WTC11 (cell line): ENCODE measurements at regions not wholly inside any gene's neighbourhood (a gene's known extent, or its start where the extent isn't known, plus 50 kb on each side); places are given as distances from the start of the nearest gene placed in this dataset.

ENCODE experiments used
- ATAC-seq: fragments of 200-7000 bp; cut with Tn5 transposase; 2 replicates; pipeline ENCODE4 v1.10.0; 2021; ENCODE audit warnings: mild to moderate bottlenecking, moderate library complexity
- CTCF ChIA-PET: fragments of 300-600 bp; sonication (Branson Sonifier 250); formaldehyde crosslinking; loops from one replicate; lab custom pipeline; 2021; ENCODE audit warnings: antibody characterized with exemption; lab: Charles Lee
- POLR2A ChIA-PET: fragments of 350-600 bp; sonication (Branson Sonifier 250); formaldehyde crosslinking; loops from one replicate; lab custom pipeline; 2021; ENCODE audit warnings: antibody characterized with exemption; lab: Charles Lee
- DNase-seq: peaks from one replicate; pipeline ENCODE4 v3.0.0; 2021; ENCODE audit warnings: low spot score
- H3K27ac Mint-ChIP-seq: 2 replicates; pipeline ENCODE4 v1.8.0; 2021; ENCODE audit warnings: mixed read lengths
- H3K27me3 Mint-ChIP-seq: 2 replicates; pipeline ENCODE4 v1.8.0; 2021; ENCODE audit warnings: low read depth, mild to moderate bottlenecking, moderate library complexity, mixed read lengths
- H3K36me3 Mint-ChIP-seq: 2 replicates; pipeline ENCODE4 v1.8.0; 2021; ENCODE audit warnings: mixed read lengths
- H3K4me1 Mint-ChIP-seq: 2 replicates; pipeline ENCODE4 v1.8.0; 2022; ENCODE audit warnings: mixed read lengths
- H3K4me3 Mint-ChIP-seq: 2 replicates; pipeline ENCODE4 v1.8.0; 2021; ENCODE audit warnings: mild to moderate bottlenecking, moderate library complexity, mixed read lengths
- H3K9me3 Mint-ChIP-seq: 2 replicates; pipeline ENCODE4 v1.8.0; 2021; ENCODE audit warnings: mixed read lengths
- CBFB ChIP-seq: sonication (generic); formaldehyde crosslinking; IDR thresholded peaks from 2 replicates; pipeline ENCODE4 v1.8.1; 2022; ENCODE audit warnings: mild to moderate bottlenecking, low read depth, missing genetic modification reagents
- CREB1 ChIP-seq: sonication (generic); formaldehyde crosslinking; IDR thresholded peaks from 2 replicates; pipeline ENCODE4 v1.8.0; 2023; ENCODE audit warnings: mild to moderate bottlenecking, missing genetic modification reagents
- GABPB1 ChIP-seq: sonication (generic); formaldehyde crosslinking; IDR thresholded peaks from 2 replicates; pipeline ENCODE4 v1.8.1; 2023; ENCODE audit warnings: mild to moderate bottlenecking, missing genetic modification reagents
- GTF2I ChIP-seq: fragments of 250-450 bp; sonication (Bioruptor Pico); conservative IDR thresholded peaks from 2 replicates; pipeline ENCODE4 v1.4.0; 2021; ENCODE audit warnings: mild to moderate bottlenecking
- IRF2 ChIP-seq: sonication (generic); formaldehyde crosslinking; IDR thresholded peaks from 2 replicates; pipeline ENCODE4 v1.8.0; 2022; ENCODE audit warnings: low read depth, missing genetic modification reagents, borderline replicate concordance
- JAZF1 ChIP-seq: fragments of 250-450 bp; sonication (Bioruptor Pico); IDR thresholded peaks from 2 replicates; pipeline ENCODE4 v1.9.0; 2021; ENCODE audit warnings: moderate library complexity, mild to moderate bottlenecking, inconsistent platforms
- NR2C2 ChIP-seq: sonication (generic); formaldehyde crosslinking; IDR thresholded peaks from 2 replicates; pipeline ENCODE4 v1.8.0; 2022; ENCODE audit warnings: mild to moderate bottlenecking, missing genetic modification reagents
- SMAD4 ChIP-seq: sonication (generic); formaldehyde crosslinking; IDR thresholded peaks from 2 replicates; pipeline ENCODE4 v1.8.0; 2022; ENCODE audit warnings: mild to moderate bottlenecking, missing genetic modification reagents
- SP1 ChIP-seq: sonication (generic); formaldehyde crosslinking; conservative IDR thresholded peaks from 2 replicates; pipeline ENCODE4 v1.8.1; 2022; ENCODE audit warnings: missing genetic modification reagents
- ZNF138 ChIP-seq: sonication (generic); formaldehyde crosslinking; conservative IDR thresholded peaks from 2 replicates; pipeline ENCODE4 v1.8.1; 2022; ENCODE audit warnings: mild to moderate bottlenecking, moderate library complexity, missing genetic modification reagents
- ZNF232 ChIP-seq: sonication (generic); formaldehyde crosslinking; IDR thresholded peaks from 2 replicates; pipeline ENCODE4 v1.8.0; 2022; ENCODE audit warnings: mild to moderate bottlenecking, missing genetic modification reagents
- ZNF671 ChIP-seq: fragments of 250-450 bp; sonication (Bioruptor Pico); IDR thresholded peaks from 2 replicates; pipeline ENCODE4 v1.8.0; 2021; ENCODE audit warnings: mild to moderate bottlenecking
- TF ChIP-seq, protein P1 (sequence below): sonication (generic); formaldehyde crosslinking; IDR thresholded peaks from 2 replicates; pipeline ENCODE4 v1.8.0; 2022; ENCODE audit warnings: mild to moderate bottlenecking, missing genetic modification reagents
- TF ChIP-seq, protein P2 (sequence below): sonication (generic); formaldehyde crosslinking; IDR thresholded peaks from 2 replicates; pipeline ENCODE4 v1.8.1; 2022; ENCODE audit warnings: mild to moderate bottlenecking, moderate library complexity, missing genetic modification reagents
- TF ChIP-seq, protein P3 (sequence below): fragments of 250-450 bp; sonication (Bioruptor Pico); IDR thresholded peaks from 2 replicates; pipeline ENCODE4 v1.8.0; 2021; ENCODE audit warnings: mild to moderate bottlenecking
- TF ChIP-seq, protein P4 (sequence below): sonication (generic); formaldehyde crosslinking; conservative IDR thresholded peaks from 2 replicates; pipeline ENCODE4 v1.8.1; 2022; ENCODE audit warnings: mild to moderate bottlenecking, missing genetic modification reagents
- TF ChIP-seq, protein P5 (sequence below): sonication (generic); formaldehyde crosslinking; IDR thresholded peaks from 2 replicates; pipeline ENCODE4 v1.8.1; 2022; ENCODE audit warnings: mild to moderate bottlenecking, missing genetic modification reagents, moderate library complexity, borderline replicate concordance
- TF ChIP-seq, protein P6 (sequence below): fragments of 250-450 bp; sonication (Bioruptor Pico); IDR thresholded peaks from 2 replicates; pipeline ENCODE4 v1.9.0; 2021; ENCODE audit warnings: mild to moderate bottlenecking
- TF ChIP-seq, protein P7 (sequence below): fragments of 250-450 bp; sonication (Bioruptor Pico); IDR thresholded peaks from 2 replicates; pipeline ENCODE4 v1.9.0; 2021; ENCODE audit warnings: mild to moderate bottlenecking, borderline replicate concordance

DNA sequence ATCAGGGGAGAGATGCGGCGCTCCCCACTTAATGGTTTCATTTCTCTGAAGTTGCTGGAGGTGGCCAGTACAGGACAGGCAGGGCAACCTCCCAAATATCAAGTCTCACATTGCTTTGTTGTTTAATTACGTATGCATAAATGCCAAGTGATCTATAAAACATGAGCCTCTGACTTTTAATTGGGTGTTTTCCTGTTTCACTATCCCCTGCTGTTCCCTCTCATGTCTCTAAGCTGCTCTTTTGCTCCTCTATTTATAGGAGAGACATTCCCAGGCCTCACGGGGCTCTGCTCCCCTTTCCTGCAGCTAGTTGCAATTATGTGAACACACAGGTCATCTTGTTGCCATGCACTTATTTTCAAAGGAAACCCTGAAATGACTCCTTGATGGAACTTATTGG is 1173.5 kb upstream of the GOT2 start:
- ChIA-PET CTCF (no interaction called here), POLR2A (no interaction called here)
- peaks cover 28% of the 10 kb centered on the region for H3K4me1 Mint-ChIP-seq
- peak; percentile 43 for ATAC-seq
- no peak overlapping the region for H3K27ac Mint-ChIP-seq
- TF ChIP-seq IRF2 (CRISPR knock-in tag) = no peak
- TF ChIP-seq ZNF138 = no peak
- no peak for TF ChIP-seq NR2C2 (CRISPR knock-in tag)
- TF ChIP-seq, protein P1, sequence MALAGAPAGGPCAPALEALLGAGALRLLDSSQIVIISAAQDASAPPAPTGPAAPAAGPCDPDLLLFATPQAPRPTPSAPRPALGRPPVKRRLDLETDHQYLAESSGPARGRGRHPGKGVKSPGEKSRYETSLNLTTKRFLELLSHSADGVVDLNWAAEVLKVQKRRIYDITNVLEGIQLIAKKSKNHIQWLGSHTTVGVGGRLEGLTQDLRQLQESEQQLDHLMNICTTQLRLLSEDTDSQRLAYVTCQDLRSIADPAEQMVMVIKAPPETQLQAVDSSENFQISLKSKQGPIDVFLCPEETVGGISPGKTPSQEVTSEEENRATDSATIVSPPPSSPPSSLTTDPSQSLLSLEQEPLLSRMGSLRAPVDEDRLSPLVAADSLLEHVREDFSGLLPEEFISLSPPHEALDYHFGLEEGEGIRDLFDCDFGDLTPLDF (CRISPR knock-in tag) = no peak
- TF ChIP-seq ZNF232 (CRISPR knock-in tag) = no peak
- no peak for TF ChIP-seq GABPB1
- no peak for TF ChIP-seq CREB1 (CRISPR knock-in tag)
- TF ChIP-seq, protein P2, sequence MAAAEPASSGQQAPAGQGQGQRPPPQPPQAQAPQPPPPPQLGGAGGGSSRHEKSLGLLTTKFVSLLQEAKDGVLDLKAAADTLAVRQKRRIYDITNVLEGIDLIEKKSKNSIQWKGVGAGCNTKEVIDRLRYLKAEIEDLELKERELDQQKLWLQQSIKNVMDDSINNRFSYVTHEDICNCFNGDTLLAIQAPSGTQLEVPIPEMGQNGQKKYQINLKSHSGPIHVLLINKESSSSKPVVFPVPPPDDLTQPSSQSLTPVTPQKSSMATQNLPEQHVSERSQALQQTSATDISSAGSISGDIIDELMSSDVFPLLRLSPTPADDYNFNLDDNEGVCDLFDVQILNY (CRISPR knock-in tag) = no peak
- TF ChIP-seq, protein P3, sequence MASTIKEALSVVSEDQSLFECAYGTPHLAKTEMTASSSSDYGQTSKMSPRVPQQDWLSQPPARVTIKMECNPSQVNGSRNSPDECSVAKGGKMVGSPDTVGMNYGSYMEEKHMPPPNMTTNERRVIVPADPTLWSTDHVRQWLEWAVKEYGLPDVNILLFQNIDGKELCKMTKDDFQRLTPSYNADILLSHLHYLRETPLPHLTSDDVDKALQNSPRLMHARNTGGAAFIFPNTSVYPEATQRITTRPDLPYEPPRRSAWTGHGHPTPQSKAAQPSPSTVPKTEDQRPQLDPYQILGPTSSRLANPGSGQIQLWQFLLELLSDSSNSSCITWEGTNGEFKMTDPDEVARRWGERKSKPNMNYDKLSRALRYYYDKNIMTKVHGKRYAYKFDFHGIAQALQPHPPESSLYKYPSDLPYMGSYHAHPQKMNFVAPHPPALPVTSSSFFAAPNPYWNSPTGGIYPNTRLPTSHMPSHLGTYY (CRISPR knock-in tag) = no peak
- TF ChIP-seq SMAD4 (CRISPR knock-in tag) = no peak
- TF ChIP-seq, protein P4, sequence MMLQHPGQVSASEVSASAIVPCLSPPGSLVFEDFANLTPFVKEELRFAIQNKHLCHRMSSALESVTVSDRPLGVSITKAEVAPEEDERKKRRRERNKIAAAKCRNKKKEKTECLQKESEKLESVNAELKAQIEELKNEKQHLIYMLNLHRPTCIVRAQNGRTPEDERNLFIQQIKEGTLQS (CRISPR knock-in tag) = no peak
- TF ChIP-seq, protein P5, sequence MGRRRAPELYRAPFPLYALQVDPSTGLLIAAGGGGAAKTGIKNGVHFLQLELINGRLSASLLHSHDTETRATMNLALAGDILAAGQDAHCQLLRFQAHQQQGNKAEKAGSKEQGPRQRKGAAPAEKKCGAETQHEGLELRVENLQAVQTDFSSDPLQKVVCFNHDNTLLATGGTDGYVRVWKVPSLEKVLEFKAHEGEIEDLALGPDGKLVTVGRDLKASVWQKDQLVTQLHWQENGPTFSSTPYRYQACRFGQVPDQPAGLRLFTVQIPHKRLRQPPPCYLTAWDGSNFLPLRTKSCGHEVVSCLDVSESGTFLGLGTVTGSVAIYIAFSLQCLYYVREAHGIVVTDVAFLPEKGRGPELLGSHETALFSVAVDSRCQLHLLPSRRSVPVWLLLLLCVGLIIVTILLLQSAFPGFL (CRISPR knock-in tag) = no peak
- TF ChIP-seq, all 79 proteins: peak for 0
- Mint-ChIP-seq H3K9me3 (no peaks in the 10 kb centered on the region), H3K4me3 (no peak overlapping the region), H3K27me3 (no peaks in the 10 kb centered on the region), H3K36me3 (no peaks in the 10 kb centered on the region)
- DNase-seq = no peak

DNA sequence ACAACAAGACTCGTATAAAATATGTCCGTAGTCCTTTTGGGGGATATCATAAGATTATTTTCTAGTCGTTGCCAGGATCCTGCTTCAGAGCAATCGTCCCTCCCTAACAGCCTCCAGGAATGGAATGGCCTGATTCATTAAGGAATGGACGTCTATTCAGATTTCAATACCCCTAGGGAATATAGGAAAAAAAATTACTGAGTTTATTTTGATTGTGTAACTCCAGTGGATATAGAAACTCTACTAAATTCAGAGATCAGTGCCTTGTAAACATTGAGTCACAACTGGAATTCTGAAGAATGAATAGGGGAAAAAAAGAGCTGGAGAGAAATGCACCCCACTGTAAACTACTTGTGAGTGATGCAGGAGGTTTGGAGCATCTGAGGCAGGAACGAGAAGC is 1171.5 kb upstream of the GOT2 start:
- POLR2A ChIA-PET = no interaction called here
- TF ChIP-seq, protein P5 (CRISPR knock-in tag) = no peak
- TF ChIP-seq, protein P3 (CRISPR knock-in tag) = no peak
- TF ChIP-seq SP1 (CRISPR knock-in tag) = no peak
- no peak for TF ChIP-seq SMAD4 (CRISPR knock-in tag)
- TF ChIP-seq JAZF1 (CRISPR knock-in tag) = no peak
- TF ChIP-seq CBFB (CRISPR knock-in tag) = no peak
- no peak for TF ChIP-seq ZNF671 (CRISPR knock-in tag)
- no peak for TF ChIP-seq GTF2I (CRISPR knock-in tag)
- TF ChIP-seq, protein P6, sequence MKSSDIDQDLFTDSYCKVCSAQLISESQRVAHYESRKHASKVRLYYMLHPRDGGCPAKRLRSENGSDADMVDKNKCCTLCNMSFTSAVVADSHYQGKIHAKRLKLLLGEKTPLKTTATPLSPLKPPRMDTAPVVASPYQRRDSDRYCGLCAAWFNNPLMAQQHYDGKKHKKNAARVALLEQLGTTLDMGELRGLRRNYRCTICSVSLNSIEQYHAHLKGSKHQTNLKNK = no peak
- TF ChIP-seq, protein P7, sequence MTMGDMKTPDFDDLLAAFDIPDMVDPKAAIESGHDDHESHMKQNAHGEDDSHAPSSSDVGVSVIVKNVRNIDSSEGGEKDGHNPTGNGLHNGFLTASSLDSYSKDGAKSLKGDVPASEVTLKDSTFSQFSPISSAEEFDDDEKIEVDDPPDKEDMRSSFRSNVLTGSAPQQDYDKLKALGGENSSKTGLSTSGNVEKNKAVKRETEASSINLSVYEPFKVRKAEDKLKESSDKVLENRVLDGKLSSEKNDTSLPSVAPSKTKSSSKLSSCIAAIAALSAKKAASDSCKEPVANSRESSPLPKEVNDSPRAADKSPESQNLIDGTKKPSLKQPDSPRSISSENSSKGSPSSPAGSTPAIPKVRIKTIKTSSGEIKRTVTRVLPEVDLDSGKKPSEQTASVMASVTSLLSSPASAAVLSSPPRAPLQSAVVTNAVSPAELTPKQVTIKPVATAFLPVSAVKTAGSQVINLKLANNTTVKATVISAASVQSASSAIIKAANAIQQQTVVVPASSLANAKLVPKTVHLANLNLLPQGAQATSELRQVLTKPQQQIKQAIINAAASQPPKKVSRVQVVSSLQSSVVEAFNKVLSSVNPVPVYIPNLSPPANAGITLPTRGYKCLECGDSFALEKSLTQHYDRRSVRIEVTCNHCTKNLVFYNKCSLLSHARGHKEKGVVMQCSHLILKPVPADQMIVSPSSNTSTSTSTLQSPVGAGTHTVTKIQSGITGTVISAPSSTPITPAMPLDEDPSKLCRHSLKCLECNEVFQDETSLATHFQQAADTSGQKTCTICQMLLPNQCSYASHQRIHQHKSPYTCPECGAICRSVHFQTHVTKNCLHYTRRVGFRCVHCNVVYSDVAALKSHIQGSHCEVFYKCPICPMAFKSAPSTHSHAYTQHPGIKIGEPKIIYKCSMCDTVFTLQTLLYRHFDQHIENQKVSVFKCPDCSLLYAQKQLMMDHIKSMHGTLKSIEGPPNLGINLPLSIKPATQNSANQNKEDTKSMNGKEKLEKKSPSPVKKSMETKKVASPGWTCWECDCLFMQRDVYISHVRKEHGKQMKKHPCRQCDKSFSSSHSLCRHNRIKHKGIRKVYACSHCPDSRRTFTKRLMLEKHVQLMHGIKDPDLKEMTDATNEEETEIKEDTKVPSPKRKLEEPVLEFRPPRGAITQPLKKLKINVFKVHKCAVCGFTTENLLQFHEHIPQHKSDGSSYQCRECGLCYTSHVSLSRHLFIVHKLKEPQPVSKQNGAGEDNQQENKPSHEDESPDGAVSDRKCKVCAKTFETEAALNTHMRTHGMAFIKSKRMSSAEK (CRISPR knock-in tag) = no peak
- Mint-ChIP-seq H3K36me3 (no peaks in the 10 kb centered on the region), H3K27ac (no peak overlapping the region), H3K27me3 (no peaks in the 10 kb centered on the region), H3K4me3 (no peak overlapping the region), H3K4me1 (peaks cover 15% of the 10 kb centered on the region), H3K9me3 (no peaks in the 10 kb centered on the region)
- CTCF ChIA-PET = no interaction called here
- ATAC-seq (no peak), DNase-seq (no peak)
